ENCODE measurements at regions not wholly inside any gene's neighbourhood (a gene's known extent, or its start where the extent isn't known, plus 50 kb on each side); places are given as distances from the start of the nearest gene placed in this dataset.

- Histone ChIP-seq H3K4me2 (ENCODE audit: low read length) (no peak overlapping the region), H3K4me3 (ENCODE audit: low read depth, low read length) (no peak overlapping the region), H3K4me1 (no peaks in the 10 kb centered on the region), H3K27me3 (ENCODE audit: control insufficient read depth, insufficient read depth, low read length) (no peaks in the 10 kb centered on the region), H2AFZ (no peak overlapping the region), H3K79me2 (no peaks in the 10 kb centered on the region), H3K9me3 (ENCODE audit: control insufficient read depth, low read length) (no peaks in the 10 kb centered on the region), H3K27ac (no peak overlapping the region), H3K36me3 (ENCODE audit: control insufficient read depth, insufficient read depth, low read length) (no peaks in the 10 kb centered on the region), H3K9ac (no peak overlapping the region)
- no peak for TF ChIP-seq CTCF (IDR thresholded peaks at IDR 0.05)
Measured at GRCh38 chr2:51120754-51121280, 88.9 kb upstream of the NRXN1 start.

GRCh38 chr2:51111532-51111931 is 79.6 kb upstream of the NRXN1 start:
- H3K4me3 ChIP-seq (ENCODE audit: low read depth, low read length), result no peak overlapping the region
- no peak overlapping the region for H3K27ac ChIP-seq
- TF ChIP-seq CTCF (IDR thresholded peaks at IDR 0.05), result no peak

GRCh38 chr2:51108794-51109193 is 76.9 kb upstream of the NRXN1 start:
- Histone ChIP-seq H3K36me3 (ENCODE audit: control insufficient read depth, insufficient read depth, low read length) (no peaks in the 10 kb centered on the region), H2AFZ (no peak overlapping the region)

More at GRCh38 chr2:51111532-51111931, 79.6 kb upstream of the NRXN1 start:
- Histone ChIP-seq H3K27me3 (ENCODE audit: control insufficient read depth, insufficient read depth, low read length) (no peaks in the 10 kb centered on the region), H3K36me3 (ENCODE audit: control insufficient read depth, insufficient read depth, low read length) (no peaks in the 10 kb centered on the region), H3K79me2 (no peaks in the 10 kb centered on the region), H3K9ac (no peak overlapping the region), H3K4me2 (ENCODE audit: low read length) (no peak overlapping the region), H3K4me1 (no peaks in the 10 kb centered on the region), H2AFZ (no peak overlapping the region), H3K9me3 (ENCODE audit: control insufficient read depth, low read length) (no peaks in the 10 kb centered on the region)

GRCh38 chr2:51107841-51108240 is 75.9 kb upstream of the NRXN1 start:
- H3K4me3 ChIP-seq (ENCODE audit: low read depth, low read length), result no peak overlapping the region
- TF ChIP-seq CTCF (IDR thresholded peaks at IDR 0.05), result no peak

More at GRCh38 chr2:51108794-51109193, 76.9 kb upstream of the NRXN1 start:
- Histone ChIP-seq H3K79me2 (no peaks in the 10 kb centered on the region), H3K9me3 (ENCODE audit: control insufficient read depth, low read length) (no peaks in the 10 kb centered on the region), H3K9ac (no peak overlapping the region), H3K4me1 (no peaks in the 10 kb centered on the region), H3K4me2 (ENCODE audit: low read length) (no peak overlapping the region), H3K27ac (no peak overlapping the region), H3K27me3 (ENCODE audit: control insufficient read depth, insufficient read depth, low read length) (no peaks in the 10 kb centered on the region), H3K4me3 (ENCODE audit: low read depth, low read length) (no peak overlapping the region)
- TF ChIP-seq CTCF (IDR thresholded peaks at IDR 0.05), result no peak

GRCh38 chr2:51105811-51106210 is 73.9 kb upstream of the NRXN1 start:
- Histone ChIP-seq H3K27me3 (ENCODE audit: control insufficient read depth, insufficient read depth, low read length) (no peaks in the 10 kb centered on the region), H3K9ac (no peak overlapping the region), H3K36me3 (ENCODE audit: control insufficient read depth, insufficient read depth, low read length) (no peaks in the 10 kb centered on the region), H3K9me3 (ENCODE audit: control insufficient read depth, low read length) (no peaks in the 10 kb centered on the region), H3K27ac (no peak overlapping the region), H2AFZ (no peak overlapping the region), H3K4me3 (ENCODE audit: low read depth, low read length) (no peak overlapping the region), H3K4me2 (ENCODE audit: low read length) (no peak overlapping the region), H3K79me2 (no peaks in the 10 kb centered on the region), H3K4me1 (no peaks in the 10 kb centered on the region)
- no peak for TF ChIP-seq CTCF (IDR thresholded peaks at IDR 0.05)

More at GRCh38 chr2:51107841-51108240, 75.9 kb upstream of the NRXN1 start:
- no peaks in the 10 kb centered on the region for H3K79me2 ChIP-seq
- H3K36me3 ChIP-seq (ENCODE audit: control insufficient read depth, insufficient read depth, low read length), result no peaks in the 10 kb centered on the region
- no peak overlapping the region for H3K27ac ChIP-seq
- H3K4me2 ChIP-seq (ENCODE audit: low read length), result no peak overlapping the region
- H3K4me1 ChIP-seq, result no peaks in the 10 kb centered on the region
- no peaks in the 10 kb centered on the region for H3K27me3 ChIP-seq (ENCODE audit: control insufficient read depth, insufficient read depth, low read length)
- H3K9ac ChIP-seq, result no peak overlapping the region
- no peaks in the 10 kb centered on the region for H3K9me3 ChIP-seq (ENCODE audit: control insufficient read depth, low read length)
- no peak overlapping the region for H2AFZ ChIP-seq

All from parathyroid adenoma (tissue), 2 donors.